ENCODE measurements at regions not wholly inside any gene's neighbourhood (a gene's known extent, or its start where the extent isn't known, plus 50 kb on each side); places are given as distances from the start of the nearest gene placed in this dataset.
"Not testable (repeated sequence)": the region's sequence is repeated elsewhere in the genome, so short reads cannot be mapped to it uniquely, and the experiment has no call there.

GRCh38 chr13:50139435-50139934, 124.2 kb downstream of the KCNRG start:
- not testable (repeated sequence) for TF ChIP-seq CTCF, POLR2A (IDR thresholded peaks at IDR 0.05)

Data from body of pancreas (tissue), 4 donors.